ENCODE measurements at regions not wholly inside any gene's neighbourhood (a gene's known extent, or its start where the extent isn't known, plus 50 kb on each side); places are given as distances from the start of the nearest gene placed in this dataset.

DNA sequence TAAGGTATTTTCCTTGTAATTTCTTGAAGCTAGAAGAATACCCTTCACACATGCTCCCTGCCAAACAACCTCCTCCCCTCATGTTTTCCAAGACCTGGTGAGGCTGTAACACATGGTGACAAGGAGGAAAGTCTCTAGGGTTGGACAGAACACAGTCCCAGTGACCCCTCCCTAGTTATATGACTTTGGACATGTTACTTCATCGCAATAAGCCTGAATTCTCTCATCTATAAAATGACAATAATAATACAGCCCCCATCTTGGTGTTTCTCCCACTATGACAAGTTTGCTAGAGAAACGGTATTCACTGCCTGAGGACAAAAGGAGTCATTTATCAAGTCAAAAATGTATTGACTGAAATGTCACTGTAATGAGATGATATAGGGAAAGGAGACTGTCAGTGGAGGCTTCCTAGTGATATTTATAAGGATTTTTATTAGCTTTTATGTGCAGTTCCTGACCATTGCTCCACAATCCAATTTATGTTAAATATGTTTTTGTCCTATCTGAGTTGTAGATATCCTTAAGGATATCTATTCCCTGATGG, 464.4 kb downstream of the SUCLG1 start:
- no peak for DNase-seq (ENCODE audit: low read depth, low spot score)
- no peaks in the 10 kb centered on the region for H3K4me1 ChIP-seq (ENCODE audit: control insufficient read depth, insufficient read depth, low read length)
- no peaks in the 10 kb centered on the region for H3K36me3 ChIP-seq (ENCODE audit: control insufficient read depth, insufficient read depth, low read length)
- no peak overlapping the region for H3K27ac ChIP-seq (ENCODE audit: low read length)
- in situ Hi-C loops (cut with HindIII; ENCODE audit: low pct_unique_long_range_greater_than_20kb, low sequenced_read_pairs) (no loop called here), intact Hi-C loops (cut with micrococcal nuclease; ENCODE audit: unreplicated experiment) (no loop called here)
- ChIA-PET POLR2A (interaction anchor here (0.6 kb wide), 1 partner anchor 26 kb away, joined by 3 read pairs; no protein-coding TSS in a partner anchor), CTCF (no interaction called here)
- ATAC-seq = no peak
- H3K9me3 ChIP-seq (ENCODE audit: control insufficient read depth, insufficient read depth, low read depth, low read length) = 0 out of 2 replicates have a peak, but pooled peaks cover 5% of the 10 kb centered on the region
- no TSS peak for BruUV-seq (replicated peaks)
- H3K4me3 ChIP-seq (ENCODE audit: low read depth in 2 of 2, low read length in 2 of 2) = no peak overlapping the region
- TF ChIP-seq, protein P1, sequence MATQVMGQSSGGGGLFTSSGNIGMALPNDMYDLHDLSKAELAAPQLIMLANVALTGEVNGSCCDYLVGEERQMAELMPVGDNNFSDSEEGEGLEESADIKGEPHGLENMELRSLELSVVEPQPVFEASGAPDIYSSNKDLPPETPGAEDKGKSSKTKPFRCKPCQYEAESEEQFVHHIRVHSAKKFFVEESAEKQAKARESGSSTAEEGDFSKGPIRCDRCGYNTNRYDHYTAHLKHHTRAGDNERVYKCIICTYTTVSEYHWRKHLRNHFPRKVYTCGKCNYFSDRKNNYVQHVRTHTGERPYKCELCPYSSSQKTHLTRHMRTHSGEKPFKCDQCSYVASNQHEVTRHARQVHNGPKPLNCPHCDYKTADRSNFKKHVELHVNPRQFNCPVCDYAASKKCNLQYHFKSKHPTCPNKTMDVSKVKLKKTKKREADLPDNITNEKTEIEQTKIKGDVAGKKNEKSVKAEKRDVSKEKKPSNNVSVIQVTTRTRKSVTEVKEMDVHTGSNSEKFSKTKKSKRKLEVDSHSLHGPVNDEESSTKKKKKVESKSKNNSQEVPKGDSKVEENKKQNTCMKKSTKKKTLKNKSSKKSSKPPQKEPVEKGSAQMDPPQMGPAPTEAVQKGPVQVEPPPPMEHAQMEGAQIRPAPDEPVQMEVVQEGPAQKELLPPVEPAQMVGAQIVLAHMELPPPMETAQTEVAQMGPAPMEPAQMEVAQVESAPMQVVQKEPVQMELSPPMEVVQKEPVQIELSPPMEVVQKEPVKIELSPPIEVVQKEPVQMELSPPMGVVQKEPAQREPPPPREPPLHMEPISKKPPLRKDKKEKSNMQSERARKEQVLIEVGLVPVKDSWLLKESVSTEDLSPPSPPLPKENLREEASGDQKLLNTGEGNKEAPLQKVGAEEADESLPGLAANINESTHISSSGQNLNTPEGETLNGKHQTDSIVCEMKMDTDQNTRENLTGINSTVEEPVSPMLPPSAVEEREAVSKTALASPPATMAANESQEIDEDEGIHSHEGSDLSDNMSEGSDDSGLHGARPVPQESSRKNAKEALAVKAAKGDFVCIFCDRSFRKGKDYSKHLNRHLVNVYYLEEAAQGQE (IDR thresholded peaks at IDR 0.05; ENCODE audit: insufficient read depth in 1 of 2, low read depth in 2 of 2, low read length in 1 of 2) = no peak
- no peak for TF ChIP-seq TCF7L2 (IDR thresholded peaks at IDR 0.05; ENCODE audit: low read depth, low read length)
- TF ChIP-seq POLR2AphosphoS5 (IDR thresholded peaks at IDR 0.05; ENCODE audit: low read depth, low read length) = no peak
- TF ChIP-seq, protein P2, sequence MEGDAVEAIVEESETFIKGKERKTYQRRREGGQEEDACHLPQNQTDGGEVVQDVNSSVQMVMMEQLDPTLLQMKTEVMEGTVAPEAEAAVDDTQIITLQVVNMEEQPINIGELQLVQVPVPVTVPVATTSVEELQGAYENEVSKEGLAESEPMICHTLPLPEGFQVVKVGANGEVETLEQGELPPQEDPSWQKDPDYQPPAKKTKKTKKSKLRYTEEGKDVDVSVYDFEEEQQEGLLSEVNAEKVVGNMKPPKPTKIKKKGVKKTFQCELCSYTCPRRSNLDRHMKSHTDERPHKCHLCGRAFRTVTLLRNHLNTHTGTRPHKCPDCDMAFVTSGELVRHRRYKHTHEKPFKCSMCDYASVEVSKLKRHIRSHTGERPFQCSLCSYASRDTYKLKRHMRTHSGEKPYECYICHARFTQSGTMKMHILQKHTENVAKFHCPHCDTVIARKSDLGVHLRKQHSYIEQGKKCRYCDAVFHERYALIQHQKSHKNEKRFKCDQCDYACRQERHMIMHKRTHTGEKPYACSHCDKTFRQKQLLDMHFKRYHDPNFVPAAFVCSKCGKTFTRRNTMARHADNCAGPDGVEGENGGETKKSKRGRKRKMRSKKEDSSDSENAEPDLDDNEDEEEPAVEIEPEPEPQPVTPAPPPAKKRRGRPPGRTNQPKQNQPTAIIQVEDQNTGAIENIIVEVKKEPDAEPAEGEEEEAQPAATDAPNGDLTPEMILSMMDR (IDR thresholded peaks at IDR 0.05) = no peak
- no peak for TF ChIP-seq SIN3A (IDR thresholded peaks at IDR 0.05; ENCODE audit: borderline replicate concordance, insufficient read depth, low read depth, low read length)
- H3K27me3 ChIP-seq (ENCODE audit: control insufficient read depth, insufficient read depth, low read length) = no peaks in the 10 kb centered on the region

DNA sequence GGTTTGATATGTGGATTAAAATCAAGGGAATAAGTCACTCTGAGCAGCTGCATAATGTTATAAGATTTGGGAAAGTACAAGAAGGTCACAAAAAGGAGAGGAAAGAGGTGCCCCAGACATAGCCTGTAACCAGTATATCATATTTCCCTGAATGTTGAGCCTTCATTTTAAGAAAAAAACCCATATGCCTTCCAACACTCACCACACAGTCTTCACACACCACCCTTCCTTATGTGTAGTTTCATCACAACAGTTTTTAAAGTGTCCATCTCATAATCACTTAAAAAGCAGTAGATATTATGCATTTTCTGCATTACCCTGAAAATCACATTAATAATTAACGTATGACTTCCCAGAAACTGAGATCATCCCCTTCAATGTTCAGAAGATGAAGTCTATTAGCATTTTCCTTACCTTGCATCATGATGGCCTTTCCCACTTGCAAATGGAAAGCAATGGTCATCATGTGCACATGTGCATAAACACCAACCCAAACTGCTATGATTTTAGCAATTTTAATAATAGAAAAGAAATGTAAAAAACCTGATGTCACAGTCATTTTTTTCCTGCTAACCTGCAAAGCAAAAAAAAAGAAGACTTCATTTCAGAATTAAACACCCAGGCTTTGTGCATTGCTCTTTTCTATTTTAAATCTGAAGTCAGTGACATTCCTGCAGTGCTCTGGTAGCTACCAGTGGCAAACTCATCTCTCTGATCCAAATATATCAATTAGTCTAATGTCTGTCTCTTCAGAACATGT, 465.0 kb downstream of the SUCLG1 start:
- in situ Hi-C loops (cut with HindIII; ENCODE audit: low pct_unique_long_range_greater_than_20kb, low sequenced_read_pairs) = no loop called here
- CTCF ChIA-PET = no interaction called here
- TF ChIP-seq POLR2AphosphoS5 (IDR thresholded peaks at IDR 0.05; ENCODE audit: low read depth, low read length) (no peak), TCF7L2 (IDR thresholded peaks at IDR 0.05; ENCODE audit: low read depth, low read length) (no peak), SIN3A (IDR thresholded peaks at IDR 0.05; ENCODE audit: borderline replicate concordance, insufficient read depth, low read depth, low read length) (no peak)
- TF ChIP-seq, protein P2 (IDR thresholded peaks at IDR 0.05) = no peak
- TF ChIP-seq, protein P1 (IDR thresholded peaks at IDR 0.05; ENCODE audit: insufficient read depth in 1 of 2, low read depth in 2 of 2, low read length in 1 of 2) = no peak
- no peak for ATAC-seq
- intact Hi-C loops (cut with micrococcal nuclease; ENCODE audit: unreplicated experiment) = no loop called here
- BruUV-seq (replicated peaks) = no TSS peak
- Histone ChIP-seq H3K4me3 (ENCODE audit: low read depth in 2 of 2, low read length in 2 of 2) (no peak overlapping the region), H3K36me3 (ENCODE audit: control insufficient read depth, insufficient read depth, low read length) (no peaks in the 10 kb centered on the region), H3K27me3 (ENCODE audit: control insufficient read depth, insufficient read depth, low read length) (no peaks in the 10 kb centered on the region), H3K4me1 (ENCODE audit: control insufficient read depth, insufficient read depth, low read length) (no peaks in the 10 kb centered on the region), H3K27ac (ENCODE audit: low read length) (no peak overlapping the region), H3K9me3 (ENCODE audit: control insufficient read depth, insufficient read depth, low read depth, low read length) (0 out of 2 replicates have a peak, but pooled peaks cover 7% of the 10 kb centered on the region)
- POLR2A ChIA-PET = interaction anchor here (0.6 kb wide), 1 partner anchor 26 kb away, joined by 3 read pairs; no protein-coding TSS in a partner anchor
- no peak for DNase-seq (ENCODE audit: low read depth, low spot score)

Data from Panc1 (cell line).